H1 (cell line): ENCODE measurements at regions not wholly inside any gene's neighbourhood (a gene's known extent, or its start where the extent isn't known, plus 50 kb on each side); places are given as distances from the start of the nearest gene placed in this dataset.

Experiments used
- CTCF ChIA-PET: fragments of 300-600 bp; sonication (Branson Sonifier 250); formaldehyde crosslinking; loops from one replicate; lab custom pipeline; 2021; ENCODE audit not compliant: partially characterized antibody; lab: Charles Lee
- POLR2A ChIA-PET: fragments of 300-600 bp; sonication (Branson Sonifier 250); formaldehyde crosslinking; loops from one replicate; lab custom pipeline; 2021; ENCODE audit warnings: inconsistent platforms; ENCODE audit not compliant: partially characterized antibody; lab: Charles Lee
- DNase-seq, 2 experiments: peaks; one replicate each; pipeline versions ENCODE4 v3.0.0 to v3.0.0-alpha.2; 2010 to 2022; ENCODE audit warnings: low spot score in 2 of 2, low read depth in 1 of 2, mixed read lengths in 1 of 2
- FAIRE-seq: peaks from 2 replicates; lab custom pipeline; 2011; peaks lifted over from hg19 to GRCh38; lab: Jason Lieb, UNC
- H2AFZ ChIP-seq: 2 replicates; pipeline ENCODE4 v1.8.1; 2012; ENCODE audit warnings: low read length, inconsistent platforms
- H2AK5ac ChIP-seq: 2 replicates; pipeline ENCODE4 v1.6.1; 2013; ENCODE audit warnings: low read depth, low read length
- H2BK120ac ChIP-seq: replicated peaks from 2 replicates; pipeline ENCODE3; 2013; ENCODE audit warnings: low read depth, low read length, inconsistent platforms
- H2BK12ac ChIP-seq: 2 replicates; pipeline ENCODE4 v1.6.1; 2013; ENCODE audit warnings: low read depth, low read length
- H2BK15ac ChIP-seq: 2 replicates; pipeline ENCODE4 v1.6.1; 2013; ENCODE audit warnings: low read length
- H2BK20ac ChIP-seq: 2 replicates; pipeline ENCODE4 v1.6.1; 2013; ENCODE audit warnings: low read length
- H2BK5ac ChIP-seq: 2 replicates; pipeline ENCODE4 v1.6.1; 2013; ENCODE audit warnings: low read depth, low read length
- H3K14ac ChIP-seq: 2 replicates; pipeline ENCODE4 v1.6.1; 2013; ENCODE audit warnings: inconsistent platforms; ENCODE audit not compliant: insufficient read length
- H3K18ac ChIP-seq: 2 replicates; pipeline ENCODE4 v1.6.1; 2013; ENCODE audit warnings: low read length; ENCODE audit errors: extremely low read depth
- H3K23ac ChIP-seq: 2 replicates; pipeline ENCODE4 v1.6.1; 2013; ENCODE audit warnings: inconsistent platforms; ENCODE audit not compliant: insufficient read length
- H3K23me2 ChIP-seq: 2 replicates; pipeline ENCODE4 v1.6.1; 2013; ENCODE audit warnings: low read depth, low read length
- H3K27ac ChIP-seq: 2 replicates; pipeline ENCODE4 v1.6.1; 2011; ENCODE audit warnings: low read depth, low read length, inconsistent platforms
- H3K27me3 ChIP-seq, 4 experiments: replicated peaks in 1 of 4; 1 replicate in 1 of 4; 2 replicates in 3 of 4; pipeline versions ENCODE4 v1.6.1 to v1.8.1; 2011 to 2013; ENCODE audit warnings: low read length in 3 of 4, mild to moderate bottlenecking in 3 of 4, inconsistent platforms in 2 of 4, mixed read lengths in 2 of 4, moderate library complexity in 1 of 4; ENCODE audit not compliant: control insufficient read depth in 3 of 4, insufficient read depth in 3 of 4; ENCODE audit errors: extremely low read depth in 1 of 4
- H3K36me3 ChIP-seq, 4 experiments: 2 replicates each; pipeline versions ENCODE4 v1.6.1 to v1.8.1; 2011 to 2013; ENCODE audit warnings: mild to moderate bottlenecking in 4 of 4, low read length in 3 of 4, moderate library complexity in 2 of 4, control low read depth in 1 of 4, inconsistent platforms in 1 of 4; ENCODE audit not compliant: insufficient read depth in 4 of 4, control insufficient read depth in 2 of 4
- H3K4ac ChIP-seq: replicated peaks from 2 replicates; pipeline ENCODE3; 2013; ENCODE audit warnings: low read length, low read depth, mixed read lengths, inconsistent platforms; ENCODE audit not compliant: insufficient read length
- H3K4me1 ChIP-seq, 4 experiments: replicated peaks in 1 of 4; 1 replicate in 1 of 4; 2 replicates in 3 of 4; pipeline versions ENCODE4 v1.6.1 to v1.8.1; 2011 to 2013; ENCODE audit warnings: low read length in 3 of 4, inconsistent platforms in 2 of 4, mixed read lengths in 1 of 4; ENCODE audit not compliant: insufficient read depth in 4 of 4, control insufficient read depth in 3 of 4
- H3K4me2 ChIP-seq, 2 experiments: 2 replicates each; pipeline versions ENCODE4 v1.6.1 to v1.8.1; 2011 to 2013; ENCODE audit warnings: low read depth in 2 of 2, low read length in 2 of 2, control low read depth in 1 of 2, inconsistent platforms in 1 of 2, mild to moderate bottlenecking in 1 of 2; ENCODE audit not compliant: insufficient read depth in 1 of 2
- H3K4me3 ChIP-seq, 4 experiments: fragments of 200-600, 300-600 bp in 1 of 4; sonication (generic), shearing (Covaris generic), sonication (Bioruptor Twin) in 1 of 4; 2 replicates each; pipeline versions ENCODE4 v1.5.1 to v1.8.1; 2011 to 2016; ENCODE audit warnings: low read length in 4 of 4, low read depth in 3 of 4, control low read depth in 2 of 4, inconsistent platforms in 2 of 4, mild to moderate bottlenecking in 2 of 4, mixed read lengths in 1 of 4, moderate library complexity in 1 of 4; ENCODE audit not compliant: insufficient read depth in 2 of 4; ENCODE audit errors: extremely low read depth in 1 of 4
- H3K56ac ChIP-seq: replicated peaks from 2 replicates; pipeline ENCODE3; 2013; ENCODE audit warnings: low read depth, mild to moderate bottlenecking, mixed read lengths, low read length, inconsistent platforms; ENCODE audit not compliant: insufficient read length
- H3K79me1 ChIP-seq: 2 replicates; pipeline ENCODE4 v1.6.1; 2013; ENCODE audit warnings: low read depth, low read length, control low read depth
- H3K79me2 ChIP-seq, 2 experiments: 2 replicates each; pipeline versions ENCODE4 v1.6.1 to v1.8.1; 2012 to 2013; ENCODE audit warnings: low read length in 2 of 2, mild to moderate bottlenecking in 2 of 2, inconsistent platforms in 1 of 2; ENCODE audit not compliant: insufficient read depth in 2 of 2, control insufficient read depth in 1 of 2
- H3K9ac ChIP-seq, 4 experiments: replicated peaks in 1 of 4; 1 replicate in 1 of 4; 2 replicates in 3 of 4; pipeline versions ENCODE4 v1.6.1 to v1.8.1; 2011 to 2013; ENCODE audit warnings: low read depth in 3 of 4, low read length in 3 of 4, control low read depth in 2 of 4, mild to moderate bottlenecking in 2 of 4, moderate library complexity in 2 of 4, inconsistent platforms in 1 of 4; ENCODE audit errors: extremely low read depth in 1 of 4
- H3K9me3 ChIP-seq, 2 experiments: 2 replicates each; pipeline versions ENCODE4 v1.6.1 to v1.8.1; 2012 to 2013; ENCODE audit warnings: mild to moderate bottlenecking in 2 of 2, moderate library complexity in 2 of 2, control low read depth in 1 of 2, inconsistent platforms in 1 of 2, low read depth in 1 of 2, low read length in 1 of 2, mixed read lengths in 1 of 2; ENCODE audit not compliant: insufficient read depth in 2 of 2
- H4K20me1 ChIP-seq, 2 experiments: replicated peaks in 1 of 2; 2 replicates each; pipeline versions ENCODE3 to v1.8.1; 2011 to 2013; ENCODE audit warnings: inconsistent platforms in 2 of 2, low read length in 2 of 2, mild to moderate bottlenecking in 1 of 2; ENCODE audit not compliant: insufficient read depth in 2 of 2, control insufficient read depth in 1 of 2
- H4K5ac ChIP-seq: 2 replicates; pipeline ENCODE4 v1.6.1; 2013; ENCODE audit warnings: low read length, low read depth, mixed read lengths, inconsistent platforms; ENCODE audit not compliant: insufficient read length
- H4K8ac ChIP-seq: 2 replicates; pipeline ENCODE4 v1.8.0; 2013; ENCODE audit warnings: mild to moderate bottlenecking, moderate library complexity, low read length, inconsistent platforms; ENCODE audit not compliant: insufficient read depth; ENCODE audit errors: extremely low read depth
- H4K91ac ChIP-seq: replicated peaks from 2 replicates; pipeline ENCODE3; 2013; ENCODE audit warnings: low read length, mixed read lengths, inconsistent platforms; ENCODE audit not compliant: insufficient read length
- EZH2 ChIP-seq: fragments of 200-600 bp; sonication (generic); IDR thresholded peaks from 2 replicates; pipeline ENCODE4 v1.7.1; 2012; ENCODE audit warnings: low read depth, mild to moderate bottlenecking, moderate library complexity, low read length, inconsistent platforms; ENCODE audit not compliant: severe bottlenecking
- GTF2F1 ChIP-seq: IDR thresholded peaks from 2 replicates; pipeline ENCODE4 v1.6.1; 2012; ENCODE audit warnings: low read depth, low read length, improper control_type of control experiment, borderline replicate concordance
- POLR2AphosphoS5 ChIP-seq: IDR thresholded peaks from 2 replicates; pipeline ENCODE4 v1.6.1; 2011; ENCODE audit warnings: low read depth, low read length
- POU5F1 ChIP-seq: IDR thresholded peaks from 2 replicates; pipeline ENCODE4 v1.6.1; 2011; ENCODE audit warnings: low read depth, mild to moderate bottlenecking, low read length, moderate library complexity
- RAD21 ChIP-seq, 2 experiments: IDR thresholded peaks in 1 of 2; conservative IDR thresholded peaks in 1 of 2; 2 replicates each; pipeline ENCODE4 v1.6.1; 2011; ENCODE audit warnings: low read depth in 2 of 2, low read length in 2 of 2, improper control_type of control experiment in 1 of 2, inconsistent platforms in 1 of 2, mild to moderate bottlenecking in 1 of 2, moderate library complexity in 1 of 2
- RBBP5 ChIP-seq: IDR thresholded peaks from 2 replicates; pipeline ENCODE4 v1.7.1; 2012; ENCODE audit warnings: low read depth, mild to moderate bottlenecking, inconsistent platforms, low read length, moderate library complexity, borderline replicate concordance
- SAP30 ChIP-seq: fragments of 300-600 bp; sonication (generic); IDR thresholded peaks from 2 replicates; pipeline ENCODE4 v1.7.1; 2012; ENCODE audit warnings: low read length, moderate library complexity, mild to moderate bottlenecking, inconsistent platforms; ENCODE audit not compliant: insufficient read depth, insufficient replicate concordance
- SIRT6 ChIP-seq: IDR thresholded peaks from one replicate; pipeline ENCODE4 v1.7.1; 2012; ENCODE audit warnings: low read length, inconsistent platforms
- TCF12 ChIP-seq: IDR thresholded peaks from 2 replicates; pipeline ENCODE4 v1.6.1; 2011; ENCODE audit warnings: low read depth, mild to moderate bottlenecking, low read length
- WGBS, 2 experiments: shearing (Covaris generic) in 1 of 2; methylation state at CpG; one replicate each; pipeline versions ENCODE4 v1.1.6 to v1.1.7; 2013 to 2015; ENCODE audit warnings: low lambda C conversion rate in 2 of 2, mixed read lengths in 2 of 2, inconsistent platforms in 1 of 2, low coverage in 1 of 2, missing lambda C conversion rate in 1 of 2; ENCODE audit not compliant: insufficient replicate concordance in 2 of 2, insufficient coverage in 1 of 2, insufficient read length in 1 of 2; ENCODE audit errors: extremely low coverage in 1 of 2, missing lambda C conversion rate in 1 of 2; 5-methylcytosine and 5-hydroxymethylcytosine counted together
- TF ChIP-seq, protein P1 (sequence below): IDR thresholded peaks from 2 replicates; pipeline ENCODE4 v1.6.1; 2011; ENCODE audit warnings: low read depth, mild to moderate bottlenecking, low read length; ENCODE audit not compliant: insufficient read depth
- TF ChIP-seq, protein P2 (sequence below): IDR thresholded peaks from 2 replicates; pipeline ENCODE4 v1.6.1; 2012; ENCODE audit warnings: inconsistent platforms
- TF ChIP-seq, protein P3 (sequence below): IDR thresholded peaks from 2 replicates; pipeline ENCODE4 v1.6.1; 2012; ENCODE audit warnings: inconsistent platforms

DNA sequence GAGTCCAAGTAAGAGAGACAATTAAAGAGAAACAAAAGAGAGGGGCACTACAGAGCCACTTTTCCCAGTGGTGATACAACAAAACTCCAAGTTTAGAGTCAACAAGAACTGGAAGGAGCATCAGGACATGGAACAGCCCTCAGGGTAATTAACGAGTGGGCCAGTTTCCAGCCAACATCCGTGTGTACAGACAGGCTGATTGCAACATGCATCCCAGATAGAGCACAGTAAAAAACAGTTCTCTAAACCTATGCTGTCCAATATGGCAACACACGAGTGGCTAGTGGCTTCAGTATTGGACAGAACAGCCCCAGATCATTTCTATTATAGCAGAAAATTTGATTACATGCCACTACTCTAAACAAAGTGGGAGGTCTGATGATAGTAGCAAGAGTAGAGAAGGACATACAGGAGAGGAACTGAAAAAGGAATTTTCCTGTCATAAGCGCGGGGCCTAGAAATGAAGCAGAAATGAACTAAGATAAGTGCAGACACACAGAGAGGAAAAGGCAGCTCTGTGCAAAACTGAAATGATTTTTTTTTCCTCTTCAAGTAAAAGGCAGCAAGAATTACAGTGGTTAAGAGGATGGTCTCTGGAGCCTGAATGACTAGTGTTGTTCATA lies 175.6 kb upstream of the CCNG1 start:
- Histone ChIP-seq H3K27me3 (no peaks in the 10 kb centered on the region), H3K18ac (no peak overlapping the region), H3K4me2 (no peak overlapping the region), H3K4ac (no peak overlapping the region), H3K9ac (no peak overlapping the region), H3K56ac (no peak overlapping the region), H3K23ac (no peak overlapping the region), H3K79me2 (no peaks in the 10 kb centered on the region), H2BK15ac (no peak overlapping the region), H3K9me3 (no peaks in the 10 kb centered on the region), H3K23me2 (no peaks in the 10 kb centered on the region), H3K36me3 (no peaks in the 10 kb centered on the region), H3K79me1 (no peaks in the 10 kb centered on the region), H4K20me1 (no peaks in the 10 kb centered on the region), H3K4me1 (no peaks in the 10 kb centered on the region), H3K27ac (no peak overlapping the region), H4K91ac (no peak overlapping the region), H2AFZ (no peak overlapping the region), H3K14ac (no peak overlapping the region), H3K4me3 (no peak overlapping the region), H2BK12ac (no peak overlapping the region), H2AK5ac (no peak overlapping the region), H4K8ac (no peak overlapping the region), H4K5ac (no peak overlapping the region), H2BK20ac (no peak overlapping the region), H2BK5ac (no peak overlapping the region), H2BK120ac (no peak overlapping the region)
- ChIA-PET CTCF (no interaction called here), POLR2A (no interaction called here)
- FAIRE-seq (no peak), DNase-seq (no peak)
- WGBS, 2 experiments, result 93% methylated on average over 5 of the region's 5 CpGs; no CpG with 5 or more reads in 1 of the 2 experiments
- TF ChIP-seq SIRT6 (no peak), RBBP5 (no peak), POLR2AphosphoS5 (no peak), RAD21 (IDR thresholded peaks at IDR 0.05 in 1 of 2, conservative IDR thresholded peaks at IDR 0.05 in 1 of 2; ENCODE audit: low read depth in 2 of 2, low read length in 2 of 2) (no peak), POU5F1 (no peak), EZH2 (no peak), SAP30 (no peak), GTF2F1 (no peak), TCF12 (no peak)
- TF ChIP-seq, protein P1, sequence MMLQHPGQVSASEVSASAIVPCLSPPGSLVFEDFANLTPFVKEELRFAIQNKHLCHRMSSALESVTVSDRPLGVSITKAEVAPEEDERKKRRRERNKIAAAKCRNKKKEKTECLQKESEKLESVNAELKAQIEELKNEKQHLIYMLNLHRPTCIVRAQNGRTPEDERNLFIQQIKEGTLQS, result no peak
- TF ChIP-seq, protein P2, sequence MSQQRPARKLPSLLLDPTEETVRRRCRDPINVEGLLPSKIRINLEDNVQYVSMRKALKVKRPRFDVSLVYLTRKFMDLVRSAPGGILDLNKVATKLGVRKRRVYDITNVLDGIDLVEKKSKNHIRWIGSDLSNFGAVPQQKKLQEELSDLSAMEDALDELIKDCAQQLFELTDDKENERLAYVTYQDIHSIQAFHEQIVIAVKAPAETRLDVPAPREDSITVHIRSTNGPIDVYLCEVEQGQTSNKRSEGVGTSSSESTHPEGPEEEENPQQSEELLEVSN, result no peak
- TF ChIP-seq, protein P3, sequence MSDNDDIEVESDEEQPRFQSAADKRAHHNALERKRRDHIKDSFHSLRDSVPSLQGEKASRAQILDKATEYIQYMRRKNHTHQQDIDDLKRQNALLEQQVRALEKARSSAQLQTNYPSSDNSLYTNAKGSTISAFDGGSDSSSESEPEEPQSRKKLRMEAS, result no peak
